22Rv1 (cell line): ENCODE measurements at regions not wholly inside any gene's neighbourhood (a gene's known extent, or its start where the extent isn't known, plus 50 kb on each side); places are given as distances from the start of the nearest gene placed in this dataset.

Source experiments
- CTCF ChIP-seq: fragments of 450-650 bp; IDR thresholded peaks from 2 replicates; pipeline ENCODE4 v1.5.1; 2017; ENCODE audit warnings: mild to moderate bottlenecking
- ZFX ChIP-seq: fragments of 450-650 bp; IDR thresholded peaks from 2 replicates; pipeline ENCODE4 v1.6.1; 2017; ENCODE audit warnings: antibody characterized with exemption, borderline replicate concordance

DNA sequence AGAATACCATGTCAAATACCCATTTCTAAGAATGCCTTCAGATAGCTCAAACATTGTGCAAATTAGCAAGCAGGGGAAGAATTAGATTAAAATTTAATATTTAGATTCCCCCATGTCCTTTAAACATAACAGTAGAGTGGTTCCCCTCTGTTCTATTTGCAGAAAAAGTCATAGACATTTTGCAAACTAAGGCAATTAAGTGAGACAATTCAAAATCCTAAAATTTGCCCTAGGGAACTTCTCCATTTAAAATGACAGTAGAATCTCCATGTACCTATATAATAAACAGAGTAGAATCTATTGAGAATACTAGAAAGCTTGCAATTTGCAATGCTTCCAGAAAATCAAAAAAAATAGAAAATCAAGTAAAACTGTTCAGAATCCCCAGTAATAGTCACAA lies 340.6 kb downstream of the TBL1XR1 start:
- TF ChIP-seq CTCF: no peak
- TF ChIP-seq ZFX: no peak
